Peyer's patch (tissue), 4 donors: ENCODE measurements at regions not wholly inside any gene's neighbourhood (a gene's known extent, or its start where the extent isn't known, plus 50 kb on each side); places are given as distances from the start of the nearest gene placed in this dataset.

Source experiments
- POLR2A ChIP-seq, 2 donors: fragments of 450-650 bp; IDR thresholded peaks; one replicate each; pipeline ENCODE4 v1.5.1; 2017; ENCODE audit warnings: antibody characterized with exemption in 2 of 2, mild to moderate bottlenecking in 2 of 2, moderate library complexity in 2 of 2
- TF ChIP-seq, protein P1 (sequence below), 6 experiments: fragments of 450-650 bp in 4 of 6; fragments of 200-600 bp in 2 of 6; sonication (generic) in 1 of 6; IDR thresholded peaks; one replicate each; pipeline ENCODE4 v1.5.1; 2017 to 2019; ENCODE audit warnings: antibody characterized with exemption in 6 of 6, mild to moderate bottlenecking in 3 of 6, moderate library complexity in 1 of 6

DNA sequence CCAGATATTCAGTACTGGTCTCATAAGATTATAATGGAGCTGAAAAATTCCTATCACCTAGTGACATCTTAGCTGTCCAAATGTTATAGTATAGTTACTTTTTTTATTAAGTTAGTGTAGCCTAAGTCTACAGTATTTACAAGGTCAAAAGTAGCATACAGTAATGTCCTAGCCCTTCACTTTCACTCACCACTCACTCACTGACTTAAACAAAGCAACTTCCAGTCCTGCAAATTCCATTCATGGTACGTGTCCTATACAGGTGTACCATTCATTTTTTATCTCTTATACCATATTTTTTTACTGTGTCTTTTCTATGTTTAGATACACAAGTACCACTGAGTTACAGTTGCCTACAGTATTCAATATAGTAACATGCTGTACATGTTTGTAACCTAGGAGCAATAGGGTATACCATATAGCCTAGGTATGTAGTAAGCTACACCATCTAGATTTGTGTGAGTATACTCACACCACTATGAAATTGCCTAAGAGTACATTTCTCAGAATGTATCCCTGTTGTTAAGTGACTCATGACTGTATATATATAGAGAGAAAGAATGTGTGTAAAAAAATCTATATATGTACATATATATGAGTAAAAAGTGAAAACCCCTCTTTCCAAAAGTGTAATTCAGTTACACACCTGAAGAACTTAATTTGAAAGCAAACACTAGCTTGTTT lies 234.8 kb upstream of the WWC1 start:
- no peak for TF ChIP-seq POLR2A (IDR thresholded peaks at IDR 0.05)
- TF ChIP-seq, protein P1, sequence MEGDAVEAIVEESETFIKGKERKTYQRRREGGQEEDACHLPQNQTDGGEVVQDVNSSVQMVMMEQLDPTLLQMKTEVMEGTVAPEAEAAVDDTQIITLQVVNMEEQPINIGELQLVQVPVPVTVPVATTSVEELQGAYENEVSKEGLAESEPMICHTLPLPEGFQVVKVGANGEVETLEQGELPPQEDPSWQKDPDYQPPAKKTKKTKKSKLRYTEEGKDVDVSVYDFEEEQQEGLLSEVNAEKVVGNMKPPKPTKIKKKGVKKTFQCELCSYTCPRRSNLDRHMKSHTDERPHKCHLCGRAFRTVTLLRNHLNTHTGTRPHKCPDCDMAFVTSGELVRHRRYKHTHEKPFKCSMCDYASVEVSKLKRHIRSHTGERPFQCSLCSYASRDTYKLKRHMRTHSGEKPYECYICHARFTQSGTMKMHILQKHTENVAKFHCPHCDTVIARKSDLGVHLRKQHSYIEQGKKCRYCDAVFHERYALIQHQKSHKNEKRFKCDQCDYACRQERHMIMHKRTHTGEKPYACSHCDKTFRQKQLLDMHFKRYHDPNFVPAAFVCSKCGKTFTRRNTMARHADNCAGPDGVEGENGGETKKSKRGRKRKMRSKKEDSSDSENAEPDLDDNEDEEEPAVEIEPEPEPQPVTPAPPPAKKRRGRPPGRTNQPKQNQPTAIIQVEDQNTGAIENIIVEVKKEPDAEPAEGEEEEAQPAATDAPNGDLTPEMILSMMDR (IDR thresholded peaks at IDR 0.05) = no peak
